GM12872 (cell line): ENCODE measurements at regions not wholly inside any gene's neighbourhood (a gene's known extent, or its start where the extent isn't known, plus 50 kb on each side); places are given as distances from the start of the nearest gene placed in this dataset.

Experiments used
- TF ChIP-seq, protein P1 (sequence below): IDR thresholded peaks from 3 replicates; pipeline ENCODE4 v1.5.1; 2011; ENCODE audit warnings: low read depth, mild to moderate bottlenecking, low read length, moderate library complexity; ENCODE audit not compliant: insufficient read depth

DNA sequence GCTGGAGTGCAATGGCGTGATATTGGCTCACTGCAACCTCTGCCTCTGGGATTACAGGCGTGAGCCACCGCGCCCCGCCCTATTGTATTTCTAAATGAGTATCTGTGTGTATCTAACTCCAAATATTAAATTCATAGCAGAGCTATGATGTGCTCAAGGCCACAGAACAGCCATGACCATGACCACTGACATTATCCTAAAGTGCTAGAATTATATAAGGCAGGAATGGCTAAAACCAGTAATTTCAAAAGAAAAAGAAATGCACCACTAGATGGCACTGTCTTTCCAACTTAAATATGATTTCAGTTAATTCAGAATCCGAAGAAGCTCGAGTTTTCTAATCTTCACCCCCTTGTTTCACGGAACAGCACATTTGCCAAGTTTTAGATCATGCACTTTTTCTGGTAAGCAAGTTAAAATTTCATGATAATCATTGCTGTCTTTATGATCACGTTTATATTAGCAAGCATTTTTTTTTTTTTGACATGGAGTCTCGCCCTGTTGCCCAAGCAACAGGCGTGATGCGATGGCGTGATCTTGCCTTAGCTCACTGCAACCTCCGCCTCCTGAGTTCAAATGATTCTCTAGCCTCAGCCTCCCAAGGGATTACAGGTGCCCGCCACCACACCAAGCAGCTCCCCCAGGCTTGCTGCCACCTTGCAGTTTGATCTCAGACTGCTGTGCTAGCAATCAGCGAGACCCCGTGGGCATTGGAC is 65.3 kb downstream of the OR13A1 start:
- TF ChIP-seq, protein P1, sequence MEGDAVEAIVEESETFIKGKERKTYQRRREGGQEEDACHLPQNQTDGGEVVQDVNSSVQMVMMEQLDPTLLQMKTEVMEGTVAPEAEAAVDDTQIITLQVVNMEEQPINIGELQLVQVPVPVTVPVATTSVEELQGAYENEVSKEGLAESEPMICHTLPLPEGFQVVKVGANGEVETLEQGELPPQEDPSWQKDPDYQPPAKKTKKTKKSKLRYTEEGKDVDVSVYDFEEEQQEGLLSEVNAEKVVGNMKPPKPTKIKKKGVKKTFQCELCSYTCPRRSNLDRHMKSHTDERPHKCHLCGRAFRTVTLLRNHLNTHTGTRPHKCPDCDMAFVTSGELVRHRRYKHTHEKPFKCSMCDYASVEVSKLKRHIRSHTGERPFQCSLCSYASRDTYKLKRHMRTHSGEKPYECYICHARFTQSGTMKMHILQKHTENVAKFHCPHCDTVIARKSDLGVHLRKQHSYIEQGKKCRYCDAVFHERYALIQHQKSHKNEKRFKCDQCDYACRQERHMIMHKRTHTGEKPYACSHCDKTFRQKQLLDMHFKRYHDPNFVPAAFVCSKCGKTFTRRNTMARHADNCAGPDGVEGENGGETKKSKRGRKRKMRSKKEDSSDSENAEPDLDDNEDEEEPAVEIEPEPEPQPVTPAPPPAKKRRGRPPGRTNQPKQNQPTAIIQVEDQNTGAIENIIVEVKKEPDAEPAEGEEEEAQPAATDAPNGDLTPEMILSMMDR: peak; percentile 41
